Endodermal cell (in vitro differentiated cells): ENCODE measurements at regions not wholly inside any gene's neighbourhood (a gene's known extent, or its start where the extent isn't known, plus 50 kb on each side); places are given as distances from the start of the nearest gene placed in this dataset.

Experiments used
- DNase-seq: peaks from one replicate; pipeline ENCODE4 v3.0.0-alpha.2; 2017
- H3K27ac ChIP-seq: 2 replicates; pipeline ENCODE4 v1.5.1; 2013; ENCODE audit warnings: mild to moderate bottlenecking, low read depth, low read length, moderate library complexity
- H3K27me3 ChIP-seq: 2 replicates; pipeline ENCODE4 v1.6.1; 2013; ENCODE audit warnings: mild to moderate bottlenecking, low read length, moderate library complexity; ENCODE audit not compliant: insufficient read depth, control insufficient read depth, poor library complexity, severe bottlenecking
- H3K36me3 ChIP-seq: 2 replicates; pipeline ENCODE4 v1.7.0; 2013; ENCODE audit warnings: mild to moderate bottlenecking, low read length, moderate library complexity; ENCODE audit not compliant: control insufficient read depth, insufficient read depth
- H3K4me1 ChIP-seq: one replicate; pipeline ENCODE4 v1.7.0; 2013; ENCODE audit warnings: low read length; ENCODE audit not compliant: control insufficient read depth, insufficient read depth
- H3K4me3 ChIP-seq: 2 replicates; pipeline ENCODE4 v1.5.1; 2013; ENCODE audit warnings: mild to moderate bottlenecking, low read length, moderate library complexity
- H3K9ac ChIP-seq: 2 replicates; pipeline ENCODE4 v1.6.1; 2013; ENCODE audit warnings: mild to moderate bottlenecking, low read length, moderate library complexity; ENCODE audit not compliant: poor library complexity, severe bottlenecking; ENCODE audit errors: extremely low read depth
- H3K9me3 ChIP-seq: 2 replicates; pipeline ENCODE4 v1.6.1; 2013; ENCODE audit warnings: mild to moderate bottlenecking, low read length, moderate library complexity; ENCODE audit not compliant: control insufficient read depth
- H3K27ac Mint-ChIP-seq: 2 replicates; pipeline ENCODE4 v1.8.0; 2020; ENCODE audit warnings: mixed read lengths
- H3K27me3 Mint-ChIP-seq: 2 replicates; pipeline ENCODE4 v1.8.0; 2021; ENCODE audit warnings: mild to moderate bottlenecking, mixed read lengths; ENCODE audit not compliant: insufficient read depth
- H3K36me3 Mint-ChIP-seq: 2 replicates; pipeline ENCODE4 v1.8.0; 2020; ENCODE audit warnings: low read depth, mixed read lengths
- H3K4me1 Mint-ChIP-seq: 2 replicates; pipeline ENCODE4 v1.8.0; 2020; ENCODE audit warnings: mixed read lengths
- H3K4me3 Mint-ChIP-seq: 2 replicates; pipeline ENCODE4 v1.8.0; 2020; ENCODE audit warnings: mild to moderate bottlenecking, moderate library complexity, mixed read lengths
- H3K9me3 Mint-ChIP-seq: 2 replicates; pipeline ENCODE4 v1.8.0; 2020; ENCODE audit warnings: mild to moderate bottlenecking, mixed read lengths
- WGBS, 2 experiments: methylation state at CpG; one replicate each; pipeline versions ENCODE4 v1.1.5 to v1.1.7; 2013; ENCODE audit warnings: missing lambda C conversion rate in 2 of 2, mixed read lengths in 1 of 2; ENCODE audit not compliant: insufficient coverage in 1 of 2, insufficient read length in 1 of 2; 5-methylcytosine and 5-hydroxymethylcytosine counted together
- TF ChIP-seq, protein P1 (sequence below): fragments of 200-600 bp; sonication (generic); conservative IDR thresholded peaks from 2 replicates; pipeline ENCODE4 v1.5.0; 2021; ENCODE audit warnings: antibody characterized with exemption, mild to moderate bottlenecking

DNA sequence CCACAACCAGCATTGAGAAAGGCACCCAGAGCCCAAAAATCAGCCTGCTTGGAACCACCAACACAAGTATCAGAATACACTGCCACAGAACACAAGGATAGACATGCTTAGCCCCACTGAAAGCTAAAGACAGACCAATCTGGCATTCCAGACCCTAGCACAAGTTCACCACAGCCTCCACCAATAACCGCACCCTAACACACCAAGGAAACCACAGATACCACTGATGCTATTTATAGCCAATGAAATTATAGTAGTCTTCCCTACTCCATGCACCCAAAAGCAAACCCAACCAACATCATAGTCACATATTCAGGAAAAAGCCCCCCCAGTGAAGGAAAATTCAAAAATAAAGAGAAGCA is 83.9 kb upstream of the STT3B start:
- DNase-seq: no peak
- Mint-ChIP-seq H3K27ac (no peak overlapping the region), H3K36me3 (no peaks in the 10 kb centered on the region), H3K4me3 (no peak overlapping the region), H3K27me3 (no peaks in the 10 kb centered on the region), H3K4me1 (peaks cover 9% of the 10 kb centered on the region), H3K9me3 (no peaks in the 10 kb centered on the region)
- TF ChIP-seq, protein P1, sequence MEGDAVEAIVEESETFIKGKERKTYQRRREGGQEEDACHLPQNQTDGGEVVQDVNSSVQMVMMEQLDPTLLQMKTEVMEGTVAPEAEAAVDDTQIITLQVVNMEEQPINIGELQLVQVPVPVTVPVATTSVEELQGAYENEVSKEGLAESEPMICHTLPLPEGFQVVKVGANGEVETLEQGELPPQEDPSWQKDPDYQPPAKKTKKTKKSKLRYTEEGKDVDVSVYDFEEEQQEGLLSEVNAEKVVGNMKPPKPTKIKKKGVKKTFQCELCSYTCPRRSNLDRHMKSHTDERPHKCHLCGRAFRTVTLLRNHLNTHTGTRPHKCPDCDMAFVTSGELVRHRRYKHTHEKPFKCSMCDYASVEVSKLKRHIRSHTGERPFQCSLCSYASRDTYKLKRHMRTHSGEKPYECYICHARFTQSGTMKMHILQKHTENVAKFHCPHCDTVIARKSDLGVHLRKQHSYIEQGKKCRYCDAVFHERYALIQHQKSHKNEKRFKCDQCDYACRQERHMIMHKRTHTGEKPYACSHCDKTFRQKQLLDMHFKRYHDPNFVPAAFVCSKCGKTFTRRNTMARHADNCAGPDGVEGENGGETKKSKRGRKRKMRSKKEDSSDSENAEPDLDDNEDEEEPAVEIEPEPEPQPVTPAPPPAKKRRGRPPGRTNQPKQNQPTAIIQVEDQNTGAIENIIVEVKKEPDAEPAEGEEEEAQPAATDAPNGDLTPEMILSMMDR: peak; percentile 1
- Histone ChIP-seq H3K36me3 (no peaks in the 10 kb centered on the region), H3K27ac (no peak overlapping the region), H3K9ac (no peak overlapping the region), H3K4me3 (no peak overlapping the region), H3K4me1 (no peaks in the 10 kb centered on the region), H3K9me3 (no peaks in the 10 kb centered on the region), H3K27me3 (no peaks in the 10 kb centered on the region)
- WGBS, 2 experiments: 100% methylated on average over 1 of the region's 1 CpG; no CpG with 5 or more reads in 1 of the 2 experiments

DNA sequence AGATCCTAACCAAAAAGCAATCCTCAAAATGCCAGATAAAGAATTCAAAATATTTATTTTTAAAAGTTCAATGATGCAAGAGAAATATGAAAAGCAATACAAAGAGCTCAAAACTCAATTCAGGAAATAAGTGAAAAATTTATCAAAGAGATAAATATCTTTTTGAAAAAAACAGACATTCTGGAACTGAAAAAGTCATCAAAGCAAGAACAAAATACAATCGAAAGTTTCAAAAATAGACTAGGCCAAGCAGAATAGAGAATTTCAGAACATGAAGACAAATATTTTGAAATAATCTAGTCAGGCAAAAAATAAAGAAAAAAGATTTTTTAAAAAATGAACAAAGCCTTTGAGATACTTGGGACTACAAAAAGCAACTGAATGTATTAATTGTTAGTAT is 83.4 kb upstream of the STT3B start:
- no peaks in the 10 kb centered on the region for H3K4me1 ChIP-seq
- H3K36me3 ChIP-seq: no peaks in the 10 kb centered on the region
- H3K27ac ChIP-seq: no peak overlapping the region
- 81% methylated on average over 1 of the region's 1 CpG; no CpG with 5 or more reads in 1 of the 2 experiments for WGBS, 2 experiments
- Mint-ChIP-seq H3K36me3 (no peaks in the 10 kb centered on the region), H3K4me1 (peaks cover 8% of the 10 kb centered on the region), H3K27ac (no peak overlapping the region), H3K9me3 (no peaks in the 10 kb centered on the region), H3K4me3 (no peak overlapping the region), H3K27me3 (peaks cover 4% of the 10 kb centered on the region)
- H3K27me3 ChIP-seq: no peaks in the 10 kb centered on the region
- no peak overlapping the region for H3K4me3 ChIP-seq
- DNase-seq: no peak
- TF ChIP-seq, protein P1: no peak
- H3K9me3 ChIP-seq: no peaks in the 10 kb centered on the region
- no peak overlapping the region for H3K9ac ChIP-seq

DNA sequence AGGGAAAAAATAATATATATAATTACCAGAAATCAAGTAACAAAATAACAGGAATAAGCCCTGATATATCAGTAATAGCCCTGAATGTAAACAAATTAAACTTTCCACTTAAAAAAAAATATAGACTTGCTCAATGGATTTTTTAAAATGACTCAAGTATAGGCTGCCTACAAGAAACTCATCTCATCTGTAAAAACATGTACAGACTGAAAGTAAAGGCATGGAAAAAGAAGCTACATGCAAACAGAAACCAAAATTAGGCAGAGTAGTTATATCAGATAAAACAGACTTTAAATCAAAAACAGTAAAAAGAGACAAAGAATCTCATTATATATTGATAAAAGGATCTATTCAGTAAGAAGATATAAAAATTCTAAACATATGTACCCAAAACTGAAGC is 82.4 kb upstream of the STT3B start:
- TF ChIP-seq, protein P1: no peak
- no peak overlapping the region for H3K9ac ChIP-seq
- no peaks in the 10 kb centered on the region for H3K36me3 ChIP-seq
- H3K36me3 Mint-ChIP-seq: no peaks in the 10 kb centered on the region
- H3K27ac ChIP-seq: no peak overlapping the region
- DNase-seq: no peak
- H3K4me3 ChIP-seq: no peak overlapping the region
- H3K4me1 Mint-ChIP-seq: no peaks in the 10 kb centered on the region
- H3K27me3 Mint-ChIP-seq: peaks cover 11% of the 10 kb centered on the region
- no peaks in the 10 kb centered on the region for H3K9me3 Mint-ChIP-seq
- H3K27ac Mint-ChIP-seq: no peak overlapping the region
- no peak overlapping the region for H3K4me3 Mint-ChIP-seq
- H3K27me3 ChIP-seq: no peaks in the 10 kb centered on the region
- no peaks in the 10 kb centered on the region for H3K9me3 ChIP-seq
- H3K4me1 ChIP-seq: no peaks in the 10 kb centered on the region
